Heart right ventricle (tissue), 16 donors: ENCODE measurements at regions not wholly inside any gene's neighbourhood (a gene's known extent, or its start where the extent isn't known, plus 50 kb on each side); places are given as distances from the start of the nearest gene placed in this dataset.
A peak's percentile ranks its signal among the peaks of the same experiment; 100 is the strongest.

ENCODE experiments used
- ATAC-seq, 8 donors: fragments of 200-7000 bp; cut with Tn5 transposase; one replicate each; pipeline ENCODE4 v1.9.1; 2020; ENCODE audit warnings: mild to moderate bottlenecking in 8 of 8, moderate library complexity in 8 of 8, moderate number of reproducible peaks in 1 of 8
- DNase-seq, 2 donors: peaks; one replicate each; pipeline ENCODE4 v3.0.0-alpha.2; 2020
- H3K27ac ChIP-seq, 10 donors: fragments of 200-600 bp; sonication (generic) in 2 of 10; one replicate each; pipeline versions ENCODE4 v1.5.0 to v1.8.0; 2020 to 2022; ENCODE audit warnings: mild to moderate bottlenecking in 3 of 10
- H3K27me3 ChIP-seq, 7 donors: fragments of 200-600 bp; one replicate each; pipeline ENCODE4 v1.8.0; 2021 to 2022; ENCODE audit warnings: mild to moderate bottlenecking in 2 of 7
- H3K36me3 ChIP-seq, 9 donors: fragments of 200-600 bp; sonication (generic) in 1 of 9; one replicate each; pipeline versions ENCODE4 v1.5.0 to v1.8.0; 2020 to 2022; ENCODE audit warnings: mild to moderate bottlenecking in 2 of 9
- H3K4me1 ChIP-seq, 9 donors: fragments of 200-600 bp; sonication (generic) in 1 of 9; one replicate each; pipeline versions ENCODE4 v1.5.0 to v1.8.0; 2020 to 2022; ENCODE audit warnings: mild to moderate bottlenecking in 4 of 9
- H3K4me3 ChIP-seq, 10 donors: fragments of 200-600 bp; sonication (generic) in 2 of 10; one replicate each; pipeline versions ENCODE4 v1.5.0 to v1.8.0; 2020 to 2022; ENCODE audit warnings: mild to moderate bottlenecking in 7 of 10, moderate library complexity in 2 of 10
- H3K9me3 ChIP-seq, 11 donors: fragments of 200-600 bp in 10 of 11; sonication (generic) in 2 of 11; one replicate each; pipeline versions ENCODE4 v1.5.0 to v1.8.0; 2013 to 2022; ENCODE audit warnings: mild to moderate bottlenecking in 2 of 11, control low read depth in 1 of 11, moderate library complexity in 1 of 11
- WGBS, 2 donors: extraction: QIAGEN DNeasy Blood & Tissue Kit; methylation state at CpG; one replicate each; pipeline ENCODE4 v1.1.7; 2013; ENCODE audit warnings: inconsistent platforms in 1 of 2; 5-methylcytosine and 5-hydroxymethylcytosine counted together
- intact Hi-C, 10 donors: fragments of 100-400 bp; cut with DNase I; formaldehyde crosslinking; loops; one replicate each; pipeline versions ENCODE4 v1.11.1 to v1.14.2; 2022
- TF ChIP-seq, protein P1 (sequence below), 9 donors: fragments of 200-600 bp; sonication (generic) in 2 of 9; IDR thresholded peaks; one replicate each; pipeline versions ENCODE4 v1.5.0 to v1.8.0; 2021 to 2022; ENCODE audit warnings: antibody characterized with exemption in 9 of 9, mild to moderate bottlenecking in 5 of 9, moderate library complexity in 1 of 9
- donor health status: Arrhythmogenic right ventricular cardiomyopathy.
- donor health status: ischemic (EF 13 %, LVEDD 7.1; RV severe dilation, severe dysfunction).
- donor health status: healthy with polysubstance abuse.
- donor health status: DM: no; HTN: yes; CAD: no.
- donor health status: DM: no; HTN: no; CAD: no.
- donor health status: ischemic (EF 25% LVEDD 6.9; RV normal size, moderate dysfunction).
- donor health status: ischemic (EF 25% LVEDD 5.7; RV mildly dilated, moderate dysfunction).
- donor health status: healthy.
- donor health status: DM: yes; HTN: yes; CAD: no.
- donor health status: Ischemic cardiomyopathy.
- donor health status: ischemic (EF 35%, LVEDD 5.7; RV mildly dilated, moderate dysfunction).
- donor health status: nonischemic (EF 11% LVEDD 7.7; RV severe dilation, severe dysfunction).
- donor health status: DM: yes; HTN: yes; CAD: no.
- donor health status: PGD.
- donor health status: ischemic (EF 29% LVEDD 5.4; RV normal size, mild dysfunction).
- donor health status: nonischemic (EF 23%, LVEDD 6.1; RV moderate dilation, normal function).

DNA sequence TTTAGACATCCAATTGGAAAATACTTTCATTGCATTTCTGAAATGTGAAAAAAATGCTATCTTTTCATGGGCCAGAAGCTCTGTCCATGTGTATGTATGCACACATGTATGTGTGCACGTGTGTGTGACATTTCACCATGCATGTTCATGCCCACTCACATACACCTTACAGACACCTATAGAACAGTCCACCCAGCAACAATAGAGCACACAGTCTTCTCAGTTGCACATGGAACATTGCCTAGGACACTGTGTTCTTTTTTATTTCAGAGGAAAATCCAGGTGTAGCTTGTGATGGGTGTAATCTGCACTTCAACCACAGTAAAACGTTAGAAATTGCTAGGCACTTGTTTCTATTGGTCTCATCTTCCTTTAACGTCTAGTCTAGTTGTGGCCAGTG is 114.8 kb upstream of the RGPD4 start:
- Histone ChIP-seq H3K9me3 (peaks cover 0 to 4% (median 0%) of the 10 kb centered on the region in 11 donors), H3K27me3 (no peaks in the 10 kb centered on the region), H3K4me3 (no peak overlapping the region), H3K27ac (no peak overlapping the region), H3K4me1 (no peaks in the 10 kb centered on the region), H3K36me3 (no peaks in the 10 kb centered on the region)
- 75 to 77% methylated on average over 3 of the region's 3 CpGs for WGBS, 2 donors
- no peak for DNase-seq
- intact Hi-C loops: no loop called here
- ATAC-seq: no peak
- TF ChIP-seq, protein P1, sequence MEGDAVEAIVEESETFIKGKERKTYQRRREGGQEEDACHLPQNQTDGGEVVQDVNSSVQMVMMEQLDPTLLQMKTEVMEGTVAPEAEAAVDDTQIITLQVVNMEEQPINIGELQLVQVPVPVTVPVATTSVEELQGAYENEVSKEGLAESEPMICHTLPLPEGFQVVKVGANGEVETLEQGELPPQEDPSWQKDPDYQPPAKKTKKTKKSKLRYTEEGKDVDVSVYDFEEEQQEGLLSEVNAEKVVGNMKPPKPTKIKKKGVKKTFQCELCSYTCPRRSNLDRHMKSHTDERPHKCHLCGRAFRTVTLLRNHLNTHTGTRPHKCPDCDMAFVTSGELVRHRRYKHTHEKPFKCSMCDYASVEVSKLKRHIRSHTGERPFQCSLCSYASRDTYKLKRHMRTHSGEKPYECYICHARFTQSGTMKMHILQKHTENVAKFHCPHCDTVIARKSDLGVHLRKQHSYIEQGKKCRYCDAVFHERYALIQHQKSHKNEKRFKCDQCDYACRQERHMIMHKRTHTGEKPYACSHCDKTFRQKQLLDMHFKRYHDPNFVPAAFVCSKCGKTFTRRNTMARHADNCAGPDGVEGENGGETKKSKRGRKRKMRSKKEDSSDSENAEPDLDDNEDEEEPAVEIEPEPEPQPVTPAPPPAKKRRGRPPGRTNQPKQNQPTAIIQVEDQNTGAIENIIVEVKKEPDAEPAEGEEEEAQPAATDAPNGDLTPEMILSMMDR (IDR thresholded peaks at IDR 0.05): no peak

GRCh38 chr2:107712857-107713256 is 113.8 kb upstream of the RGPD4 start:
- 68 to 82% methylated on average over 6 of the region's 6 CpGs for WGBS, 2 donors
- Histone ChIP-seq H3K27me3 (no peaks in the 10 kb centered on the region), H3K36me3 (no peaks in the 10 kb centered on the region), H3K4me3 (peak overlapping the region in 1 of 10 donors; percentile 10), H3K9me3 (peaks cover 0 to 4% (median 0%) of the 10 kb centered on the region in 11 donors), H3K4me1 (no peaks in the 10 kb centered on the region), H3K27ac (no peak overlapping the region)
- TF ChIP-seq, protein P1 (IDR thresholded peaks at IDR 0.05): no peak
- no peak for ATAC-seq
- no peak for DNase-seq
- intact Hi-C loops: no loop called here

- no peaks in the 10 kb centered on the region for H3K9me3 ChIP-seq
- no peaks in the 10 kb centered on the region for H3K36me3 ChIP-seq
- no peak for DNase-seq
- 57 to 62% methylated on average over 5 of the region's 5 CpGs for WGBS, 2 donors
- intact Hi-C loops: no loop called here
- no peaks in the 10 kb centered on the region for H3K4me1 ChIP-seq
- H3K27ac ChIP-seq: no peak overlapping the region
- no peak for ATAC-seq
- no peaks in the 10 kb centered on the region for H3K27me3 ChIP-seq
- TF ChIP-seq, protein P1 (IDR thresholded peaks at IDR 0.05): no peak
- H3K4me3 ChIP-seq: no peak overlapping the region
Measured at GRCh38 chr2:107717661-107718060, 109.0 kb upstream of the RGPD4 start.

GRCh38 chr2:107719141-107719540 is 107.6 kb upstream of the RGPD4 start:
- WGBS, 2 donors: 81 to 84% methylated on average over 3 of the region's 3 CpGs
- no peak overlapping the region for H3K27ac ChIP-seq
- H3K4me3 ChIP-seq: no peak overlapping the region
- H3K4me1 ChIP-seq: no peaks in the 10 kb centered on the region
- H3K36me3 ChIP-seq: no peaks in the 10 kb centered on the region
- no peaks in the 10 kb centered on the region for H3K9me3 ChIP-seq
- intact Hi-C loops: no loop called here
- DNase-seq: no peak
- TF ChIP-seq, protein P1 (IDR thresholded peaks at IDR 0.05): no peak
- no peaks in the 10 kb centered on the region for H3K27me3 ChIP-seq
- ATAC-seq: no peak

DNA sequence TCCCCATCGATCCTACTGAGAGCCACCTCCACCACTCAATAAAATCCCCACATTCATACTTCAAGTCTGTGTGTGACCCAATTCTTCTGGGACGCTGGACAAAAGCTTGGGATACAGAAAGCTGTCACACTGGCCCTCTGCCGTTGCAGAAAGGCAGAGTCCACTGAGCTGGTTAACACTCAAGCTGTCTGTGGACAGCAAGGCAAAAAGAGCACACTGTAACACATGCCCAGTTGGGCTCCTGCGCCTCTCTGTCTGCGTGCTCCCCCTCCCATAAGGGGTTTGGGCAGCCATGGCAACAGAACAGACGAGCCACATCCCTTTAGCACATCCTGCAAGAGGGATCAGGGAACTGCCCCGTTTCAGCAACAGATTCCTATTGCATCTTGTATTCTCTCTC is 106.9 kb upstream of the RGPD4 start:
- intact Hi-C loops: no loop called here
- 56 to 62% methylated on average over 7 of the region's 7 CpGs for WGBS, 2 donors
- no peaks in the 10 kb centered on the region for H3K27me3 ChIP-seq
- H3K9me3 ChIP-seq: no peaks in the 10 kb centered on the region
- no peak overlapping the region for H3K27ac ChIP-seq
- no peak for DNase-seq
- no peaks in the 10 kb centered on the region for H3K4me1 ChIP-seq
- H3K36me3 ChIP-seq: no peaks in the 10 kb centered on the region
- TF ChIP-seq, protein P1 (IDR thresholded peaks at IDR 0.05): no peak
- ATAC-seq: no peak
- H3K4me3 ChIP-seq: no peak overlapping the region
